HepG2 (cell line): ENCODE measurements at regions not wholly inside any gene's neighbourhood (a gene's known extent, or its start where the extent isn't known, plus 50 kb on each side); places are given as distances from the start of the nearest gene placed in this dataset.
A peak's percentile ranks its signal among the peaks of the same experiment; 100 is the strongest.

Experiments
- ATAC-seq: fragments of 200-7000 bp; cut with Tn5 transposase; 3 replicates; pipeline ENCODE4 v1.9.1; 2020; ENCODE audit warnings: mild to moderate bottlenecking, moderate library complexity
- BruUV-seq: library from RNA; stranded (reverse); fragments of 400-500 nt; replicated peaks from 2 replicates; lab custom pipeline; 2021; lab: Mats Ljungman, UMichigan
- CTCF ChIA-PET: fragments of 300-600 bp; formaldehyde crosslinking; extraction: SDS; loops from one replicate; lab custom pipeline; 2021; ENCODE audit warnings: low total read pairs, inconsistent platforms, low intra/inter-chr PET ratio; lab: Yijun Ruan, JAX
- POLR2A ChIA-PET: fragments of 350-600 bp; sonication (Branson Sonifier 250); formaldehyde crosslinking; loops from one replicate; lab custom pipeline; 2020; ENCODE audit warnings: antibody characterized with exemption, inconsistent platforms; lab: Yijun Ruan, JAX
- DNase-seq: peaks from one replicate; pipeline ENCODE4 v3.0.0-alpha.2; 2015; ENCODE audit warnings: low spot score
- FAIRE-seq: peaks from 3 replicates; lab custom pipeline; 2011; peaks lifted over from hg19 to GRCh38; lab: Jason Lieb, UNC
- H2AFZ ChIP-seq: one replicate; pipeline ENCODE4 v1.6.1; 2011; ENCODE audit warnings: low read length, inconsistent platforms
- H3K27ac ChIP-seq: fragments of 300-600 bp; 3 replicates; pipeline ENCODE4 v1.8.0; 2011; ENCODE audit warnings: mixed run types, mild to moderate bottlenecking, mixed read lengths, low read length, inconsistent platforms; ENCODE audit not compliant: insufficient read depth; ENCODE audit errors: extremely low read length
- H3K27me3 ChIP-seq, 2 experiments: fragments of 200-600 bp in 1 of 2; 2 replicates in 1 of 2; 3 replicates in 1 of 2; pipeline versions ENCODE4 v1.6.0 to v1.8.0; 2011; ENCODE audit warnings: low read length in 2 of 2, mild to moderate bottlenecking in 2 of 2, moderate library complexity in 2 of 2, inconsistent platforms in 1 of 2; ENCODE audit not compliant: insufficient read depth in 2 of 2, control insufficient read depth in 1 of 2
- H3K36me3 ChIP-seq, 2 experiments: fragments of 200-600 bp in 1 of 2; replicated peaks in 1 of 2; 2 replicates in 1 of 2; 3 replicates in 1 of 2; pipeline versions ENCODE4 v1.5.1 to v1.8.0; 2011; ENCODE audit warnings: low read length in 2 of 2, inconsistent platforms in 1 of 2; ENCODE audit not compliant: insufficient read depth in 2 of 2, control insufficient read depth in 1 of 2
- H3K4me1 ChIP-seq: 2 replicates; pipeline ENCODE4 v1.5.1; 2012; ENCODE audit warnings: low read length, inconsistent platforms; ENCODE audit not compliant: insufficient read depth
- H3K4me2 ChIP-seq: 2 replicates; pipeline ENCODE4 v1.6.0; 2011; ENCODE audit warnings: low read depth, low read length, inconsistent platforms
- H3K4me3 ChIP-seq, 3 experiments: fragments of 200-600 bp in 1 of 3; sonication (generic), shearing (Covaris generic) in 1 of 3; replicated peaks in 1 of 3; 2 replicates each; pipeline ENCODE4 v1.5.1; 2011 to 2016; ENCODE audit warnings: low read length in 3 of 3, inconsistent platforms in 2 of 3, low read depth in 2 of 3, mild to moderate bottlenecking in 2 of 3, control low read depth in 1 of 3, mixed read lengths in 1 of 3; ENCODE audit not compliant: insufficient read depth in 1 of 3
- H3K79me2 ChIP-seq: one replicate; pipeline ENCODE4 v1.6.1; 2011; ENCODE audit warnings: low read length, inconsistent platforms; ENCODE audit not compliant: insufficient read depth
- H3K9ac ChIP-seq: 2 replicates; pipeline ENCODE4 v1.6.0; 2011; ENCODE audit warnings: mild to moderate bottlenecking, low read depth, low read length, inconsistent platforms; ENCODE audit not compliant: insufficient read depth
- H3K9me3 ChIP-seq: 2 replicates; pipeline ENCODE4 v1.5.1; 2012; ENCODE audit warnings: mild to moderate bottlenecking, low read length
- H4K20me1 ChIP-seq: 2 replicates; pipeline ENCODE4 v1.6.0; 2011; ENCODE audit warnings: inconsistent platforms, mild to moderate bottlenecking, low read length, moderate library complexity; ENCODE audit not compliant: insufficient read depth
- ATF2 ChIP-seq: sonication (generic); formaldehyde crosslinking; IDR thresholded peaks from 2 replicates; pipeline ENCODE4 v1.4.0; 2020; ENCODE audit warnings: missing genetic modification reagents
- BRF2 ChIP-seq: sonication (generic); formaldehyde crosslinking; IDR thresholded peaks from 2 replicates; pipeline ENCODE4 v1.8.1; 2022; ENCODE audit warnings: mild to moderate bottlenecking, missing genetic modification reagents
- FOXK1 ChIP-seq: sonication (generic); formaldehyde crosslinking; IDR thresholded peaks from 2 replicates; pipeline ENCODE4 v1.4.0; 2020; ENCODE audit warnings: low read depth, missing genetic modification reagents, borderline replicate concordance
- HMG20B ChIP-seq: conservative IDR thresholded peaks from 2 replicates; pipeline ENCODE4 v1.6.1; 2016; ENCODE audit warnings: missing genetic modification reagents, missing compliant biosample characterization
- PCBP1 ChIP-seq: fragments of 200-400 bp; formaldehyde crosslinking; IDR thresholded peaks from 2 replicates; pipeline ENCODE4 v1.6.1; 2017; ENCODE audit warnings: mild to moderate bottlenecking, low read depth, low read length, borderline replicate concordance
- SRSF9 ChIP-seq: fragments of 200-400 bp; formaldehyde crosslinking; IDR thresholded peaks from 2 replicates; pipeline ENCODE4 v1.6.1; 2018; ENCODE audit warnings: borderline replicate concordance, mild to moderate bottlenecking, low read depth, low read length; ENCODE audit not compliant: insufficient read depth, poor library complexity, severe bottlenecking
- TBX3 ChIP-seq: fragments of 450-650 bp; IDR thresholded peaks from 2 replicates; pipeline ENCODE4 v1.6.1; 2017; ENCODE audit warnings: antibody characterized with exemption, mild to moderate bottlenecking, inconsistent platforms, borderline replicate concordance
- YY1 ChIP-seq: IDR thresholded peaks from 2 replicates; pipeline ENCODE4 v1.6.1; 2011; ENCODE audit warnings: low read length, low read depth, moderate library complexity, mild to moderate bottlenecking; ENCODE audit not compliant: insufficient read depth, insufficient replicate concordance
- ZBTB37 ChIP-seq: sonication (generic); formaldehyde crosslinking; IDR thresholded peaks from 2 replicates; pipeline ENCODE4 v1.4.0; 2020; ENCODE audit warnings: mild to moderate bottlenecking, missing genetic modification reagents
- ZNF124 ChIP-seq: sonication (generic); formaldehyde crosslinking; IDR thresholded peaks from 2 replicates; pipeline ENCODE4 v1.4.0; 2020; ENCODE audit warnings: missing genetic modification reagents
- ZNF629 ChIP-seq: sonication (generic); formaldehyde crosslinking; conservative IDR thresholded peaks from 2 replicates; pipeline ENCODE4 v1.5.0; 2020; ENCODE audit warnings: missing genetic modification reagents
- WGBS: methylation state at CpG from one replicate; pipeline ENCODE4 v1.1.6; 2017; ENCODE audit warnings: low lambda C conversion rate; 5-methylcytosine and 5-hydroxymethylcytosine counted together
- in situ Hi-C: cut with HindIII; loops from 2 replicates; pipeline ENCODE4 v1.10.0; 2017; ENCODE audit warnings: low pct_unique_long_range_greater_than_20kb; ENCODE audit not compliant: extremely low pct_ligation_motif_present
- intact Hi-C: fragments of 100-400 bp; cut with micrococcal nuclease; formaldehyde crosslinking; loops from one replicate; pipeline ENCODE4 v1.10.0; 2022; ENCODE audit not compliant: unreplicated experiment

- H3K27me3 ChIP-seq: no peaks in the 10 kb centered on the region
- H3K36me3 ChIP-seq: no peaks in the 10 kb centered on the region
- H3K4me1 ChIP-seq: peaks cover 56% of the 10 kb centered on the region
- WGBS: 89% methylated on average over 2 of the region's 2 CpGs
- TF ChIP-seq PCBP1: no peak
- TF ChIP-seq YY1: no peak
- TF ChIP-seq ZNF124 (CRISPR knock-in tag): no peak
- TF ChIP-seq ZNF629: peak; percentile 74
- TF ChIP-seq FOXK1: no peak
- TF ChIP-seq ATF2 (CRISPR knock-in tag): no peak
- no peak for DNase-seq
- intact Hi-C loops: loop anchor here (10.0 kb wide), 1 partner anchor 414 kb away; the partner anchor contains the start of gene FGGY
- no peak for ATAC-seq
- H3K9ac ChIP-seq: no peak overlapping the region
- no peaks in the 10 kb centered on the region for H3K9me3 ChIP-seq
- BruUV-seq: no TSS peak
- ChIA-PET CTCF (no interaction called here), POLR2A (interaction anchor here (1.2 to 3.3 kb wide), 2 partner anchors 23 to 97 kb away, joined by 6 to 31 read pairs; partner anchors contain the start of gene JUN)
- in situ Hi-C loops: loop anchor here (5.0 kb wide), 1 partner anchor 93 kb away; no protein-coding TSS in a partner anchor
- H3K4me2 ChIP-seq: no peak overlapping the region
- H2AFZ ChIP-seq: no peak overlapping the region
- no peak overlapping the region for H3K4me3 ChIP-seq
- H4K20me1 ChIP-seq: no peaks in the 10 kb centered on the region
- peak; percentile 28 for FAIRE-seq
- peak overlapping the region; percentile 6 for H3K27ac ChIP-seq
- H3K79me2 ChIP-seq: no peaks in the 10 kb centered on the region
Measured at GRCh38 chr1:58880592-58880991, 96.7 kb upstream of the JUN start.

GRCh38 chr1:58881471-58881994, 97.7 kb upstream of the JUN start:
- Histone ChIP-seq H3K4me1 (peaks cover 62% of the 10 kb centered on the region), H2AFZ (no peak overlapping the region)
- intact Hi-C loops: loop anchor here (10.0 kb wide), 1 partner anchor 413 kb away; the partner anchor contains the start of gene FGGY
- TF ChIP-seq TBX3 (peak; percentile 89), PCBP1 (no peak), ZBTB37 (CRISPR knock-in tag) (peak; percentile 96), BRF2 (no peak), HMG20B (CRISPR knock-in tag) (peak; percentile 83; the same call in 1 of the 2 replicates), SRSF9 (no peak)

More at GRCh38 chr1:58881471-58881994, 97.7 kb upstream of the JUN start:
- Histone ChIP-seq H3K9ac (no peak overlapping the region), H4K20me1 (no peaks in the 10 kb centered on the region), H3K79me2 (no peaks in the 10 kb centered on the region), H3K4me2 (peak overlapping the region; percentile 28; the same call in 1 of the 2 replicates), H3K36me3 (no peaks in the 10 kb centered on the region), H3K27me3 (no peaks in the 10 kb centered on the region), H3K9me3 (no peaks in the 10 kb centered on the region), H3K27ac (peak overlapping the region; percentile 77), H3K4me3 (no peak overlapping the region)
- BruUV-seq: no TSS peak
- peak; percentile 64 for ATAC-seq
- ChIA-PET POLR2A (interaction anchor here (1.2 to 5.4 kb wide), 3 partner anchors 19 to 98 kb away, joined by 6 to 38 read pairs (median 31); partner anchors contain the start of gene JUN), CTCF (no interaction called here)
- DNase-seq: peak; percentile 96
- FAIRE-seq: peak; percentile 96
- in situ Hi-C loops: loop anchor here (5.0 kb wide), 1 partner anchor 94 kb away; no protein-coding TSS in a partner anchor
- 0% methylated on average over 1 of the region's 3 CpGs for WGBS
